LHCN-M2 (cell line): ENCODE measurements at regions not wholly inside any gene's neighbourhood (a gene's known extent, or its start where the extent isn't known, plus 50 kb on each side); places are given as distances from the start of the nearest gene placed in this dataset.
"Not testable (repeated sequence)": the region's sequence is repeated elsewhere in the genome, so short reads cannot be mapped to it uniquely, and the experiment has no call there.

Experiments used
- DNase-seq: peaks from one replicate; pipeline ENCODE4 v3.0.0-alpha.2; 2012; ENCODE audit warnings: low read depth

GRCh38 chr5:120147911-120148310, 316.2 kb upstream of the PRR16 start:
- DNase-seq = not testable (repeated sequence)

- no peak for DNase-seq
Measured at GRCh38 chr5:120150770-120151169, 313.3 kb upstream of the PRR16 start.

- DNase-seq = peak; percentile 46
Measured at GRCh38 chr5:120151181-120151580, 312.9 kb upstream of the PRR16 start.

- peak; percentile 15 for DNase-seq
Measured at GRCh38 chr5:120151825-120152224, 312.3 kb upstream of the PRR16 start.

- peak; percentile 95 for DNase-seq
Measured at GRCh38 chr5:120152472-120152871, 311.6 kb upstream of the PRR16 start.

GRCh38 chr5:120152931-120153330, 311.2 kb upstream of the PRR16 start:
- no peak for DNase-seq

GRCh38 chr5:120153551-120153950, 310.5 kb upstream of the PRR16 start:
- no peak for DNase-seq

- no peak for DNase-seq
Measured at GRCh38 chr5:120155873-120156272, 308.2 kb upstream of the PRR16 start.

GRCh38 chr5:120158211-120158610, 305.9 kb upstream of the PRR16 start:
- DNase-seq = no peak

GRCh38 chr5:120159155-120159554, 304.9 kb upstream of the PRR16 start:
- no peak for DNase-seq

GRCh38 chr5:120160124-120160895, 303.8 kb upstream of the PRR16 start:
- DNase-seq = peak; percentile 70

GRCh38 chr5:120162321-120162720, 301.8 kb upstream of the PRR16 start:
- no peak for DNase-seq

- no peak for DNase-seq
Measured at GRCh38 chr5:120164037-120164436, 300.1 kb upstream of the PRR16 start.

- no peak for DNase-seq
Measured at GRCh38 chr5:120164986-120165385, 299.1 kb upstream of the PRR16 start.

- DNase-seq = no peak
Measured at GRCh38 chr5:120173125-120173524, 291.0 kb upstream of the PRR16 start.

- no peak for DNase-seq
Measured at GRCh38 chr5:120174089-120174488, 290.0 kb upstream of the PRR16 start.

GRCh38 chr5:120181238-120181637, 282.9 kb upstream of the PRR16 start:
- not testable (repeated sequence) for DNase-seq

GRCh38 chr5:120194650-120195049, 269.4 kb upstream of the PRR16 start:
- DNase-seq = not testable (repeated sequence)

- DNase-seq = no peak
Measured at GRCh38 chr5:120199559-120199958, 264.5 kb upstream of the PRR16 start.

GRCh38 chr5:120207129-120207528, 257.0 kb upstream of the PRR16 start:
- peak; percentile 28 for DNase-seq

GRCh38 chr5:120217001-120217400, 247.1 kb upstream of the PRR16 start:
- DNase-seq = no peak

- DNase-seq = no peak
Measured at GRCh38 chr5:120219988-120220387, 244.1 kb upstream of the PRR16 start.

GRCh38 chr5:120225524-120225923, 238.6 kb upstream of the PRR16 start:
- no peak for DNase-seq
